ENCODE measurements at regions not wholly inside any gene's neighbourhood (a gene's known extent, or its start where the extent isn't known, plus 50 kb on each side); places are given as distances from the start of the nearest gene placed in this dataset.

- no peak for DNase-seq (ENCODE audit: low read depth in 2 of 2)
Observed at GRCh38 chr22:47341464-47341863, 579.0 kb downstream of the TBC1D22A start.

GRCh38 chr22:47340851-47341436 lies 578.5 kb downstream of the TBC1D22A start:
- DNase-seq (ENCODE audit: low read depth in 2 of 2), result no peak

GRCh38 chr22:47337161-47337621 lies 574.7 kb downstream of the TBC1D22A start:
- no peak for DNase-seq (ENCODE audit: low read depth in 2 of 2)

- DNase-seq (ENCODE audit: low read depth in 2 of 2), result no peak
Observed at GRCh38 chr22:47335958-47336357, 573.5 kb downstream of the TBC1D22A start.

GRCh38 chr22:47335460-47335859 lies 573.0 kb downstream of the TBC1D22A start:
- no peak for DNase-seq (ENCODE audit: low read depth in 2 of 2)

GRCh38 chr22:47334601-47335000 lies 572.2 kb downstream of the TBC1D22A start:
- no peak for DNase-seq (ENCODE audit: low read depth in 2 of 2)

GRCh38 chr22:47333625-47334024 lies 571.2 kb downstream of the TBC1D22A start:
- DNase-seq (ENCODE audit: low read depth in 2 of 2), result no peak

- no peak for DNase-seq (ENCODE audit: low read depth in 2 of 2)
Observed at GRCh38 chr22:47332246-47332980, 570.0 kb downstream of the TBC1D22A start.

GRCh38 chr22:47331750-47332149 lies 569.3 kb downstream of the TBC1D22A start:
- no peak for DNase-seq (ENCODE audit: low read depth in 2 of 2)

- no peak for DNase-seq (ENCODE audit: low read depth in 2 of 2)
Observed at GRCh38 chr22:47329727-47330650, 567.5 kb downstream of the TBC1D22A start.

GRCh38 chr22:47328550-47329243 lies 566.2 kb downstream of the TBC1D22A start:
- DNase-seq (ENCODE audit: low read depth in 2 of 2), result no peak

GRCh38 chr22:47327241-47327640 lies 564.8 kb downstream of the TBC1D22A start:
- DNase-seq (ENCODE audit: low read depth in 2 of 2), result no peak

- no peak for DNase-seq (ENCODE audit: low read depth in 2 of 2)
Observed at GRCh38 chr22:47325249-47325648, 562.8 kb downstream of the TBC1D22A start.

GRCh38 chr22:47324435-47324990 lies 562.1 kb downstream of the TBC1D22A start:
- DNase-seq (ENCODE audit: low read depth in 2 of 2), result no peak

GRCh38 chr22:47323518-47323917 lies 561.1 kb downstream of the TBC1D22A start:
- no peak for DNase-seq (ENCODE audit: low read depth in 2 of 2)

GRCh38 chr22:47322854-47323253 lies 560.4 kb downstream of the TBC1D22A start:
- no peak for DNase-seq (ENCODE audit: low read depth in 2 of 2)

- DNase-seq (ENCODE audit: low read depth in 2 of 2), result no peak
Observed at GRCh38 chr22:47320560-47320959, 558.1 kb downstream of the TBC1D22A start.

- no peak for DNase-seq (ENCODE audit: low read depth in 2 of 2)
Observed at GRCh38 chr22:47318041-47318737, 555.7 kb downstream of the TBC1D22A start.

GRCh38 chr22:47315862-47316419 lies 553.5 kb downstream of the TBC1D22A start:
- DNase-seq (ENCODE audit: low read depth in 2 of 2), result no peak

GRCh38 chr22:47310601-47311000 lies 548.2 kb downstream of the TBC1D22A start:
- no peak for DNase-seq (ENCODE audit: low read depth in 2 of 2)
